ENCODE measurements at regions not wholly inside any gene's neighbourhood (a gene's known extent, or its start where the extent isn't known, plus 50 kb on each side); places are given as distances from the start of the nearest gene placed in this dataset.
"Not testable (repeated sequence)": the region's sequence is repeated elsewhere in the genome, so short reads cannot be mapped to it uniquely, and the experiment has no call there.

- H3K4me1 Mint-ChIP-seq; H3K27ac ChIP-seq (ENCODE audit: low read depth, low read length); H3K9me3 ChIP-seq (ENCODE audit: low read length); DNase-seq; H3K4me1 ChIP-seq (ENCODE audit: insufficient read depth, low read length); H3K4me3 Mint-ChIP-seq; H3K9me3 Mint-ChIP-seq; H3K27me3 ChIP-seq (ENCODE audit: insufficient read depth, low read length, poor library complexity, severe bottlenecking); H3K36me3 Mint-ChIP-seq; H3K27ac Mint-ChIP-seq; H3K4me3 ChIP-seq (ENCODE audit: low read length); H3K36me3 ChIP-seq (ENCODE audit: insufficient read depth, low read length); POLR2A ChIA-PET; CTCF ChIA-PET: not testable (repeated sequence)
- H3K27me3 Mint-ChIP-seq = peaks cover 7 to 14% of the 10 kb centered on the region in 2 donors
Measured at GRCh38 chr10:71088578-71088977, 123.8 kb upstream of the UNC5B start.

DNA sequence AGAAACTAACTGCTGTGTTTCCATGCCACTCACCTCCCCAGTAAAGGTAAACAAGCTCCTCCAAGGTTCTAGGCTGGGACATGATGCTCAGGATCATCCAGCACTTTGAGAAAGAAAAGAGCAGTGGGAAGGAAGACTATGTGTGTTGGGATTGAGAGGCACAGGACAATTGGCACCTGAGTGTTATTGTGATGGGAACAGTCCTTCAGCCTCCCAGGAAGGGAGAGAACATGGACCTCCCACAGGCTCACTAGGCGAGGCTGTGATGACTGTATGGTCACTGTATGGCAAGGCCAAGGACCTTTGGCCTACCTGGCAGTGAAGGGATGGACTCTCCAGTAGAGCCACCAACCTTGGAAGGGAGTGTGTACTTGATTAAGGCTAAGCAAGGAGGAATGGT lies 123.2 kb upstream of the UNC5B start:
- H3K9me3 ChIP-seq (ENCODE audit: low read length) = no peaks in the 10 kb centered on the region
- no peaks in the 10 kb centered on the region for H3K36me3 ChIP-seq (ENCODE audit: insufficient read depth, low read length)
- Mint-ChIP-seq H3K9me3 (peaks cover 0 to 10% (median 0%) of the 10 kb centered on the region in 5 donors), H3K4me3 (no peak overlapping the region), H3K27ac (no peak overlapping the region), H3K27me3 (peaks cover 8 to 14% of the 10 kb centered on the region in 2 donors), H3K4me1 (no peaks in the 10 kb centered on the region), H3K36me3 (no peaks in the 10 kb centered on the region)
- CTCF ChIA-PET = no interaction called here
- no peak for DNase-seq
- H3K4me3 ChIP-seq (ENCODE audit: low read length) = no peak overlapping the region
- POLR2A ChIA-PET = no interaction called here
- no peak overlapping the region for H3K27ac ChIP-seq (ENCODE audit: low read depth, low read length)
- H3K27me3 ChIP-seq (ENCODE audit: insufficient read depth, low read length, poor library complexity, severe bottlenecking) = peaks cover 8% of the 10 kb centered on the region
- no peaks in the 10 kb centered on the region for H3K4me1 ChIP-seq (ENCODE audit: insufficient read depth, low read length)

- H3K36me3 Mint-ChIP-seq = no peaks in the 10 kb centered on the region
- ChIA-PET CTCF (no interaction called here), POLR2A (no interaction called here)
- H3K36me3 ChIP-seq (ENCODE audit: insufficient read depth, low read length) = no peaks in the 10 kb centered on the region
- H3K27me3 ChIP-seq (ENCODE audit: insufficient read depth, low read length, poor library complexity, severe bottlenecking) = peaks cover 8% of the 10 kb centered on the region
- no peak overlapping the region for H3K4me3 ChIP-seq (ENCODE audit: low read length)
- H3K9me3 ChIP-seq (ENCODE audit: low read length) = no peaks in the 10 kb centered on the region
- H3K9me3 Mint-ChIP-seq = peaks cover 0 to 10% (median 1%) of the 10 kb centered on the region in 5 donors
- peaks cover 8 to 18% of the 10 kb centered on the region in 2 donors for H3K27me3 Mint-ChIP-seq
- no peak for DNase-seq
- H3K4me3 Mint-ChIP-seq = no peak overlapping the region
- no peaks in the 10 kb centered on the region for H3K4me1 Mint-ChIP-seq
- no peaks in the 10 kb centered on the region for H3K4me1 ChIP-seq (ENCODE audit: insufficient read depth, low read length)
- no peak overlapping the region for H3K27ac Mint-ChIP-seq
- H3K27ac ChIP-seq (ENCODE audit: low read depth, low read length) = no peak overlapping the region
Measured at GRCh38 chr10:71090330-71090729, 122.0 kb upstream of the UNC5B start.

- Histone ChIP-seq H3K36me3 (ENCODE audit: insufficient read depth, low read length) (no peaks in the 10 kb centered on the region), H3K27ac (ENCODE audit: low read depth, low read length) (no peak overlapping the region), H3K27me3 (ENCODE audit: insufficient read depth, low read length, poor library complexity, severe bottlenecking) (peaks cover 8% of the 10 kb centered on the region), H3K4me3 (ENCODE audit: low read length) (no peak overlapping the region), H3K9me3 (ENCODE audit: low read length) (no peaks in the 10 kb centered on the region), H3K4me1 (ENCODE audit: insufficient read depth, low read length) (no peaks in the 10 kb centered on the region)
- ChIA-PET CTCF (no interaction called here), POLR2A (no interaction called here)
- peaks cover 7 to 15% of the 10 kb centered on the region in 2 donors for H3K27me3 Mint-ChIP-seq
- H3K36me3 Mint-ChIP-seq = no peaks in the 10 kb centered on the region
- H3K27ac Mint-ChIP-seq = no peak overlapping the region
- DNase-seq = no peak
- H3K9me3 Mint-ChIP-seq = peaks cover 0 to 10% (median 1%) of the 10 kb centered on the region in 5 donors
- no peaks in the 10 kb centered on the region for H3K4me1 Mint-ChIP-seq
- H3K4me3 Mint-ChIP-seq = no peak overlapping the region
Measured at GRCh38 chr10:71090801-71091200, 121.6 kb upstream of the UNC5B start.

- H3K27me3 ChIP-seq (ENCODE audit: insufficient read depth, low read length, poor library complexity, severe bottlenecking) = peaks cover 9% of the 10 kb centered on the region
- CTCF ChIA-PET = no interaction called here
- no peaks in the 10 kb centered on the region for H3K4me1 Mint-ChIP-seq
- no peak overlapping the region for H3K4me3 Mint-ChIP-seq
- no peak overlapping the region for H3K4me3 ChIP-seq (ENCODE audit: low read length)
- H3K36me3 Mint-ChIP-seq = no peaks in the 10 kb centered on the region
- no peak for DNase-seq
- peak overlapping the region in 1 of 8 donors; percentile 17 for H3K27ac Mint-ChIP-seq
- no peaks in the 10 kb centered on the region for H3K9me3 ChIP-seq (ENCODE audit: low read length)
- H3K27ac ChIP-seq (ENCODE audit: low read depth, low read length) = no peak overlapping the region
- no peaks in the 10 kb centered on the region for H3K36me3 ChIP-seq (ENCODE audit: insufficient read depth, low read length)
- no peaks in the 10 kb centered on the region for H3K4me1 ChIP-seq (ENCODE audit: insufficient read depth, low read length)
- H3K9me3 Mint-ChIP-seq = peaks cover 0 to 10% (median 1%) of the 10 kb centered on the region in 5 donors
- peaks cover 11 to 31% of the 10 kb centered on the region in 2 donors for H3K27me3 Mint-ChIP-seq
- POLR2A ChIA-PET = no interaction called here
Measured at GRCh38 chr10:71092812-71093401, 119.5 kb upstream of the UNC5B start.

DNA sequence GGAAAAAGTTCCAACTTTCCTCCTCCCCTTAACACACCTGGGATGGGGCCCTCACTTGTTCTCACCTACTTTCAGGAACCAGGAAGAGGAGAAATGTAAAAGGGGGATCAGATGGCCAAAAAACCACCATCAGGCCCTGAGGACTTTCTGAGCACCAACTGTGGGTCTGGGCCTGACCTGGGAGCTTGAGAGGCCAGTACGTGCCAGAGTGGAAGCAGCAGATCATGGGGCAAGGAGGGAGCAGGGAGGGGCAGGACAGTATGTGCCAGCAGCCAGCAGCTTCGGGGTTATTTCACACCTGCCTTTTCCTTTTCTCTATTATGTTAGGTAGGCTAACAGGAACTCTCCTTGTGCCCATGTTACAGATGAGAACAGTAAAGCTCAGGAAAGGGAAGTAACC lies 118.8 kb upstream of the UNC5B start:
- Mint-ChIP-seq H3K27ac (no peak overlapping the region), H3K4me1 (no peaks in the 10 kb centered on the region), H3K27me3 (peaks cover 11 to 35% of the 10 kb centered on the region in 2 donors), H3K9me3 (peaks cover 0 to 10% (median 1%) of the 10 kb centered on the region in 5 donors), H3K4me3 (no peak overlapping the region), H3K36me3 (no peaks in the 10 kb centered on the region)
- no peak for DNase-seq
- no peaks in the 10 kb centered on the region for H3K4me1 ChIP-seq (ENCODE audit: insufficient read depth, low read length)
- H3K4me3 ChIP-seq (ENCODE audit: low read length) = no peak overlapping the region
- POLR2A ChIA-PET = no interaction called here
- no peak overlapping the region for H3K27ac ChIP-seq (ENCODE audit: low read depth, low read length)
- H3K9me3 ChIP-seq (ENCODE audit: low read length) = no peaks in the 10 kb centered on the region
- CTCF ChIA-PET = no interaction called here
- no peaks in the 10 kb centered on the region for H3K36me3 ChIP-seq (ENCODE audit: insufficient read depth, low read length)
- H3K27me3 ChIP-seq (ENCODE audit: insufficient read depth, low read length, poor library complexity, severe bottlenecking) = peaks cover 12% of the 10 kb centered on the region

GRCh38 chr10:71094712-71095390 lies 117.5 kb upstream of the UNC5B start:
- H3K27ac Mint-ChIP-seq = no peak overlapping the region
- no peak for DNase-seq
- ChIA-PET CTCF (no interaction called here), POLR2A (no interaction called here)
- H3K4me3 Mint-ChIP-seq = no peak overlapping the region
- H3K4me1 ChIP-seq (ENCODE audit: insufficient read depth, low read length) = no peaks in the 10 kb centered on the region
- no peaks in the 10 kb centered on the region for H3K4me1 Mint-ChIP-seq
- peaks cover 0 to 10% (median 1%) of the 10 kb centered on the region in 5 donors for H3K9me3 Mint-ChIP-seq
- H3K4me3 ChIP-seq (ENCODE audit: low read length) = no peak overlapping the region
- no peaks in the 10 kb centered on the region for H3K9me3 ChIP-seq (ENCODE audit: low read length)
- H3K27me3 ChIP-seq (ENCODE audit: insufficient read depth, low read length, poor library complexity, severe bottlenecking) = peaks cover 14% of the 10 kb centered on the region
- peaks cover 11 to 39% of the 10 kb centered on the region in 2 donors for H3K27me3 Mint-ChIP-seq
- no peaks in the 10 kb centered on the region for H3K36me3 ChIP-seq (ENCODE audit: insufficient read depth, low read length)
- H3K36me3 Mint-ChIP-seq = no peaks in the 10 kb centered on the region
- H3K27ac ChIP-seq (ENCODE audit: low read depth, low read length) = no peak overlapping the region

- Mint-ChIP-seq H3K36me3 (no peaks in the 10 kb centered on the region), H3K27me3 (peaks cover 11 to 41% of the 10 kb centered on the region in 2 donors), H3K4me3 (no peak overlapping the region), H3K4me1 (no peaks in the 10 kb centered on the region), H3K9me3 (peaks cover 0 to under 1% (median 0%) of the 10 kb centered on the region in 5 donors), H3K27ac (no peak overlapping the region)
- no peak overlapping the region for H3K27ac ChIP-seq (ENCODE audit: low read depth, low read length)
- peaks cover 10% of the 10 kb centered on the region for H3K27me3 ChIP-seq (ENCODE audit: insufficient read depth, low read length, poor library complexity, severe bottlenecking)
- H3K4me1 ChIP-seq (ENCODE audit: insufficient read depth, low read length) = no peaks in the 10 kb centered on the region
- ChIA-PET CTCF (no interaction called here), POLR2A (no interaction called here)
- no peaks in the 10 kb centered on the region for H3K36me3 ChIP-seq (ENCODE audit: insufficient read depth, low read length)
- no peak for DNase-seq
- H3K9me3 ChIP-seq (ENCODE audit: low read length) = no peaks in the 10 kb centered on the region
- H3K4me3 ChIP-seq (ENCODE audit: low read length) = no peak overlapping the region
Measured at GRCh38 chr10:71099731-71100361, 112.5 kb upstream of the UNC5B start.

Measured in CD8-positive, alpha-beta memory T cell (primary cell).